GM19240 (cell line): ENCODE measurements at regions not wholly inside any gene's neighbourhood (a gene's known extent, or its start where the extent isn't known, plus 50 kb on each side); places are given as distances from the start of the nearest gene placed in this dataset.
"Not testable (repeated sequence)": the region's sequence is repeated elsewhere in the genome, so short reads cannot be mapped to it uniquely, and the experiment has no call there.

ENCODE experiments used
- DNase-seq: peaks from one replicate; pipeline ENCODE4 v3.0.0; 2011; ENCODE audit warnings: low spot score; ENCODE audit not compliant: insufficient read length

DNA sequence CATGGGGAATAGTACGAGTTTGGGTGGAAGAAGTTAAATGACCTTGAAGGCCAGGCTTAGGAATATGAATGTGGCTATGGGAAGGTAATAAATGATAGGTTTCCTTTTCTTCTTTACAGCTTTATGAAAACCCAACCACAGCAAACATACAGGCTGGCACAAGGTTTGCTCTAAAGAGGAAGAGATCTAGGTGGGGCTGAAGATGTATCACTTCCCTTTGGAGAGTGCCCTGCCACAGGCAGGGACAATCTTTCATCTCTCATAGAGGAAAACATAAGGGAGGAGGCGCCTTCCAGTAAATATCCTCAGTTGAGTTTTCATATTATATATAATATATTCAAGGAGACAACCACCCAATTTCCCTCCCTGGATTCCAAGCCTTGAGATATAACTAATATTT is 72.9 kb upstream of the FRMD6 start:
- no peak for DNase-seq

DNA sequence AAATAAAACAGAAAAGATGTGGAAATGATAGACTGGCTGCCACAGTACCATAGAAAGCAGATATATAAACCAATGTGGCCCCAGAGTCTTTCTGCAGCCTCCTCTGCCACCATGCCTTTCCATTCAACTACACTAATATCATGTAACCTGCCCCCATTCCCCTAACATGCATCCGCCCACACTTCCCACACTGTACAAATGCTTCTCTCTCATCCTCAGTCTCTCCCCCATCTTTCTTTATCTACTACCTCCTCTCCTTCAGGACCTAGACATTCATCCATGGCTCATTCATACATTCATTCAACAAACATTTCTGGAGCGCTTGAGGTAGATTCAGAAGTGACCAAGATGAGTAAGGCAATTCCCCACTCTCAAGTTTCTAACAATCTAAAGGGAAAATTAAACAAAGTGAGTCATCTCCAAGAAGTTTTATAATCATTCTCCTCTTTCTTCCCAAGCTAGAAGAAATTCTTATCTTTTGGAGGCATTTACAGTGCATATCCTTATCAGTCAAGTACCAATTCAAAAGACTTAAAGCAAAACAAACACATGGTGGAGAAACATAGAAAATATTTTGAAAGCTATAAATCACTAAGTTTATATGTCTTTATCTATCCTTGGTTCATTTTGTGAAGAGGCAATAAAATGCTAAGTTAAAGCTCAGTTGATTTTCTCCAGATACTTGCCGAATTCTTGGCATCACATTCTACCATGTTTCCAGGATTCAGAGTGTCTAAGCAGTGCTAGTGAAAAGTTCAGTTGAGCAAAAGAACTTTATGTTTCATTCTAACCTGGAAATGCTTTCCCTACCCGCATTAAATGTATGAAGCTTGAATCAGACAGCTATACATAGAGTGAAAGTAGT is 70.5 kb upstream of the FRMD6 start:
- no peak for DNase-seq

DNA sequence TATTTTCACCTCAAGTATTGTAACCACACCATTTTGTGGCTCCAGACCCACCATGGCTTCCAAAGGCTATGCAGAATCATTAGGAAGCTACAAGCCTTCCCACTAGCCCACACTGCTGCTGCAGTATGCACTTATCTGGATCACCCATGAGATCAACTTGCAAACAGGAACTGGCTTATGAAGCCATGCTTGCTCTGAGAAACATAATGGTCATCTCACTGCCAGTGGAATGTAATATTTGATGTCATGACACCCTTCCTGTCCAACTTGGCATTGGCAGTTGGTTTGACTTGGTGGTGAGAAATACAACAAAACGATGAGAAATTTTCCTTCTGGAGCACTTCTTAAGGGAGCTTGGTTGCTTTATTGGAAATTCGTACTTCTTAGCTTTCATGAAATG is 69.3 kb upstream of the FRMD6 start:
- DNase-seq, result no peak

DNA sequence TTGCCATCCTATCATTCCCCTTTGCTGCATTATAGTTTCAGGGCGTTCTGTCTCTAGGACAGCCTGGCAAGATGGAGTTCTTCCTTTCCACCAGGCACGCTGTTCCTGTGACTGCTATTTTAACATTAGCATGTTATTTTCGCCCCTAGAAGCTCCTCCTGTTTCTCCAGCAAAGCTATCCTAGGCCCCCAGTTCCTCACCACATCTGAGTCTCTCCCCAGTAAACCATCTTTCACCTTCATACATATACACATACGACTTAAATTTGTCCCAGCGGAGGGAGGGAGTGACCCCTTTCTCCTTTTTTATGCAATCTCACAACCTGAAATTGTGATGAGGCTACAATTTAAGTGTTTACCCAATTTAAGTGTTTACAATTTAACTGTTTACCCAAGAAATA is 66.7 kb upstream of the FRMD6 start:
- DNase-seq, result no peak

DNA sequence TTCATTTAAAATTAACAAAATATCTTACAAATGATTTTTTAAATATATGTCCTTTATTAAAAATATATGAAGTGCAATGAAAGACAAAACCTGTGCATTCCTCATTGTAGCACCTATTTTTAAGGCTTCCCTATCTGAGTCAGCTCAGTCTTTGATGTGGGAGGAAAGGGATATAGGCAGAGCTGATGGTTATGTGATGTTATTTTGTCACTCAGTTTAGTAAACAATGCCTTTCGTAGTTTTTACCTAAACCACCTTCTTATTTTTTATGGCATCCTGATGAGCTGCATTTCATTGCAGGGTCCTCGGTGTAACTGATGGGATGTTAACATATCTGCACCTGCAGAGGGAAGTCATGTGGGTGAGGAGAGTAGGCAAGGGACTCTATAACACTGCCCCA is 58.9 kb upstream of the FRMD6 start:
- DNase-seq, result no peak

DNA sequence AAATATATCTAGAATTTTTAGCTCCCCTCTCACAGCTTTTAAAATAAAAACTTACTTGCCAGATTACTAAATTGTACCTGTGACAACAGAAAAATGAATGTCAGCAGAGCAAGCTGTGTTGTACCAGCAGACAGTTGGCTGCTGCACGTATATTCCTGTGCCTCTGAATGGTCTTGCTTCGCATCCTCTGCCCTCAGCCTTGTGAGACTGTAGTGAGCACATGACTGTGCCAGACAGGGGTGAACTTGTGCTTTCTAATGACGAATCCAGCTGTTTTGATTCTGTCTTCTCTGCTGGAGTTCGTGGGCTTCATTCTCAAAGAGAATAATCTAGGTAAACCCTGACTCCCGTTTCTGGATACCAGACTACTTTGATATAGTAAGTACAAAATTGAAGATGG is 58.3 kb upstream of the FRMD6 start:
- DNase-seq, result no peak

DNA sequence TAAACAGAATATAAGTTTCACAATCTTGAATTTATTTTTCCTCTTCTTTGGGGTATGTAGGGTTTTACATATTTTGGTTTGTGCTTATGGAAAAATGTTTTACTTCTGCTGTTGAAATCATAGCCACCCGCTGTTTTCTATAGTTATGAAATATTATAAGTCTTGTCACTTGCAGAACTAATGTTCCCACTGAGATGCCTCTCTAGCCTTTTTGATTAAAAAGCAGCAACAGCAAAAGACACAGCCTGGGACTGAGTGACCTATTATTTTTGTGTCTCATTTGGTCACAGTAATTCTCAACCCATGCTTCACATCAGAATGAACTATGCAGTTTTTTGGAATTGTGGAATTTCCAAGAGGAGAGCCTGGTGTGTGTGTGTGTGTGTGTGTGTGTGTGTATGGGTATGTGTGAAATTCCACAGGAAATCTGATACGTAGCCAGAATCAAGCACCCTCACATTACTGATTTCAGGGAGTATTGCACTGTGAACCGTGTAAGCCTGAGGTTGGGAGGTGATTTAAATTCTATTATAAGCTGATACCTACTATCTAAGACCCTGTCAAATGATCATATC is 55.7 kb upstream of the FRMD6 start:
- no peak for DNase-seq

DNA sequence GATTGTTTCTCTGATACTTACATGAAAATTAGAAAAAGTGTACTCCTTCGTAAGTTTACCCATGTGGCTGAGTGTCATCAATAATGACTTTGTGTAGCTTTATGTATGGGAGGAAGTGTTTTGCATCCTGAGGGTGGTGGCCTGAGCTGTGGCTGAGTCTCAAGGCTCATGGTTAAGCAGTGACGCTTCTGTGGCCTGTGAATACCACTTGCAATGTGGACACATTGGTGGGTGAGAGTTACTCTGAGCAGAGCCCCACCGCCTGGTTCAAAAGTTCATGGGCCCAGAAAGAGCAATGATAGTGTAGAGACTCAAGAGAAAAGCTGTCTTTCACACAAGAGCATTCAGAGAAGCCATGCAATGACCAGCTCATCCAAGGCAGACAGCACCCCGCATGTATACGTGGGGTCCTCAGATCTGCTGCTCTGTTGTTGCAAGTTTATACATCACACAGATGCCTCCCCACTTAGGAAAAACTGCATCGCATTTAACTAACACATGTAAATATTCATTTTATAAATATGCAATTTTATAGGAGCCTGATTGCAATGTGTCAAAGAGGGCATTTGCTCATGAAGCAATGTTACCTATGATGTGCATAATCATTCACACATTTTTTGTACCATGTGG is 55.1 kb upstream of the FRMD6 start:
- DNase-seq, result no peak

DNA sequence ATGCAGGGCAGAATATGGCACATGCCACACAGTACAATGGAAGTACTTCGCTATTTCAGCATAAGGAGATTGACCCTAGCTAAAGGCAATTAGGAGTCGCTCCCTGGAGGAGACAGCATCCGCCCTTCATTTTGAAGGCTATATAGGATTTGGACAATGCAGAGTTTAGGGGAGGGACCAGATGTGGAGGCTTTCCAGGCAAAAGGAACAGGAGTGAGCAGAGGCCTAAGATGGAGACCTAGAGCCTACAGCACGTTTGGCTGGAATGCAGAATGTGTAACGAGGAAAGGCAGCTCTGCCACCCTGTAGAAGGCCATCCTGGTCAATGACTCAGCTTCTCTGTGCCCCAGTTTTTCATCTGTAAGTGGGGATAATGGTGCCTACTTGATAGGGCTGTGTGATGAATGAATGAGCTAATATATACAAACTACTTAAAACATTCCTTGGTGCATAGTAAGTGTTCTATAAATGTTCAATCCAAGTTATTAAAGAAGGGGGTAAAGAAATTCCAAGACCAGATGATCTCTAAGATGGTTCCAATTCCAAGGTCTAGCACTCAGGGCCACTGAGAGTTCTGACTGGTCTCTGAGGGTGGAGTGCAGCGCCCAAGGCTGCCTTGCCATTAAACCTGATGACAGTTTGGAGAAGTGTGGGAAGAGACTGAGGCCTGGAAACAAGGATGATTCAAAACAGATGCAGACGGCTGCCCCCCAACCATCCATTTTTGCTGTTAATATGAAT is 54.3 kb upstream of the FRMD6 start:
- no peak for DNase-seq

DNA sequence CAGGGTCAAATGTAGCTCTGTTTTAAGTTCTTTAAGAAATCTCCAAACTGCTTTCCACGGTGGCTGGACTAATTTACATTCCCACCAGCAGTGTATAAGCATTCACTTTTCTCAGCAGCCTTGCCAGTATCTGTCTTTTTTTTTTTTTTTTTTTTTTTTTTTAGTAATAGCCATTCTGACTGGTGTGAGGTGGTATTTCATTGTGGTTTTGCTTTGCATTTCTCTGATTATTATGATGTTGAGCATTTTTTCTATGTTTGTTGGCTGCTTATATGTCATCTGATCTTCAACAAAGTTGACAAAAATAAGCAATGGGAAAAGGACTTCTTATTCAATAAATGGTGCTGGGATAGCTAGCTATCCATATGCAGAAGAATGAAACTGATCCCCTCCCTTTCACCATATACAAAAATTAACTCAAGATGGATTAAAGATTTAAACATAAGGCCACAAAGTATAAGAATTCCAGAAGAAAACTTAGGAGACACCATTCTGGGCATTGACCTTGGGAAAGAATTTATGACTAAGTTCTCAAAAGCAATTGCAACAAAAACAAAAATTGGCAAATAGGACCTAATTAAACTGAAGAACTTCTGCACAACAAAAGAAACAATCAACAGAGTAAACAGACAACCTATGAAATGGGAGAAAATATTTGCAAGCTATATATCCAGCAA is 52.6 kb upstream of the FRMD6 start:
- not testable (repeated sequence) for DNase-seq

DNA sequence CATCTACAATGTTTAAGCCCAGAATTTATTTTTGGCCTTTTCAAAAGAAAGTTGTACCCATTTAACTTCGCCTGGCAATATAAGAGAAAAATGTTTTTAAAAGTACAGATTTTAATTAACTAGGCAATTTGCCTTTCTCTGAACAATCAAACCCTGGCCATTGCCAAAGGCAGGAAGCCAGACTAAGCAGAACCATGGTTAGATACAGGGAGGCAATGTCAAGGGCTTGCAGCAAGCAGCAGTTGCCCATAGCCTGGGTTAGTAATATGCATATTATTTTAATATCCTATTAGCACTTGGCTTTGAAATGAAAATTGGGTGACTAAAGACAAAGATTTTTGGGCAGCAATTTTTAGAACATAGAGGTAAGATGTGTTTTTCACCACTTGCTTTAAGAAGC is 51.1 kb upstream of the FRMD6 start:
- DNase-seq, result no peak
